ENCODE measurements at regions not wholly inside any gene's neighbourhood (a gene's known extent, or its start where the extent isn't known, plus 50 kb on each side); places are given as distances from the start of the nearest gene placed in this dataset.
"Not testable (repeated sequence)": the region's sequence is repeated elsewhere in the genome, so short reads cannot be mapped to it uniquely, and the experiment has no call there.

GRCh38 chr12:54105809-54106208, 52.2 kb downstream of the HOXC4 start:
- H3K4me3 ChIP-seq; DNase-seq; H3K27ac ChIP-seq; intact Hi-C loops (cut with DNase I); H3K9me3 ChIP-seq; H3K36me3 ChIP-seq; H3K4me1 ChIP-seq; ATAC-seq: not testable (repeated sequence)
- WGBS, 2 donors, result 22 to 30% methylated on average over 2 of the region's 2 CpGs
- H3K27me3 ChIP-seq, result peaks cover 0 to 70% (median 55%) of the 10 kb centered on the region in 7 donors

- peaks cover 0 to 71% (median 55%) of the 10 kb centered on the region in 7 donors for H3K27me3 ChIP-seq
- intact Hi-C loops (cut with DNase I); H3K27ac ChIP-seq; H3K4me3 ChIP-seq; H3K36me3 ChIP-seq; H3K4me1 ChIP-seq; ATAC-seq; H3K9me3 ChIP-seq; DNase-seq: not testable (repeated sequence)
- 1% methylated on average over 28 to 29 of the region's 29 CpGs for WGBS, 2 donors
Measured at GRCh38 chr12:54106252-54106651, 52.6 kb downstream of the HOXC4 start.

GRCh38 chr12:54106803-54107579, 53.4 kb downstream of the HOXC4 start:
- H3K36me3 ChIP-seq; intact Hi-C loops (cut with DNase I); H3K4me3 ChIP-seq; H3K4me1 ChIP-seq; DNase-seq; H3K9me3 ChIP-seq; ATAC-seq; H3K27ac ChIP-seq: not testable (repeated sequence)
- peaks cover 0 to 71% (median 55%) of the 10 kb centered on the region in 7 donors for H3K27me3 ChIP-seq
- 12 to 18% methylated on average over 56 of the region's 56 CpGs for WGBS, 2 donors

GRCh38 chr12:54112336-54112735, 58.7 kb downstream of the HOXC4 start:
- 46 to 64% methylated on average over 6 of the region's 6 CpGs for WGBS, 2 donors
- H3K4me3 ChIP-seq; H3K27ac ChIP-seq; H3K9me3 ChIP-seq; H3K36me3 ChIP-seq; H3K4me1 ChIP-seq; intact Hi-C loops (cut with DNase I); DNase-seq; ATAC-seq: not testable (repeated sequence)
- peaks cover 0 to 76% (median 44%) of the 10 kb centered on the region in 7 donors for H3K27me3 ChIP-seq

GRCh38 chr12:54116055-54116454, 62.4 kb downstream of the HOXC4 start:
- H3K27ac ChIP-seq; ATAC-seq; H3K9me3 ChIP-seq; DNase-seq; H3K36me3 ChIP-seq; intact Hi-C loops (cut with DNase I); H3K4me1 ChIP-seq; H3K4me3 ChIP-seq: not testable (repeated sequence)
- H3K27me3 ChIP-seq, result peaks cover 0 to 79% (median 48%) of the 10 kb centered on the region in 7 donors
- WGBS, 2 donors, result 10 to 11% methylated on average over 6 of the region's 6 CpGs

GRCh38 chr12:54117392-54117791, 63.8 kb downstream of the HOXC4 start:
- H3K9me3 ChIP-seq; H3K27ac ChIP-seq; intact Hi-C loops (cut with DNase I); H3K36me3 ChIP-seq; ATAC-seq; H3K4me1 ChIP-seq; H3K4me3 ChIP-seq; DNase-seq: not testable (repeated sequence)
- H3K27me3 ChIP-seq, result peaks cover 0 to 78% (median 48%) of the 10 kb centered on the region in 7 donors
- 34 to 45% methylated on average over 4 of the region's 4 CpGs for WGBS, 2 donors

- H3K9me3 ChIP-seq; intact Hi-C loops (cut with DNase I); ATAC-seq; H3K4me3 ChIP-seq; H3K36me3 ChIP-seq; DNase-seq; H3K27ac ChIP-seq; H3K4me1 ChIP-seq: not testable (repeated sequence)
- peaks cover 0 to 85% (median 52%) of the 10 kb centered on the region in 7 donors for H3K27me3 ChIP-seq
- WGBS, 2 donors, result 91 to 94% methylated on average over 1 of the region's 1 CpG
Measured at GRCh38 chr12:54119082-54119481, 65.4 kb downstream of the HOXC4 start.

GRCh38 chr12:54123981-54124380, 64.8 kb downstream of the SMUG1 start:
- H3K27ac ChIP-seq; H3K9me3 ChIP-seq; H3K36me3 ChIP-seq; intact Hi-C loops (cut with DNase I); DNase-seq; H3K4me3 ChIP-seq; ATAC-seq: not testable (repeated sequence)
- WGBS, 2 donors, result 13 to 19% methylated on average over 7 of the region's 7 CpGs
- Histone ChIP-seq H3K4me1 (peaks cover 0 to 21% (median 11%) of the 10 kb centered on the region in 9 donors), H3K27me3 (peaks cover 4 to 96% (median 80%) of the 10 kb centered on the region in 7 donors)

- DNase-seq; intact Hi-C loops (cut with DNase I); H3K36me3 ChIP-seq; H3K27ac ChIP-seq; H3K9me3 ChIP-seq: not testable (repeated sequence)
- H3K27me3 ChIP-seq, result peaks cover 4 to 99% (median 84%) of the 10 kb centered on the region in 7 donors
- peaks cover 0 to 21% (median 11%) of the 10 kb centered on the region in 9 donors for H3K4me1 ChIP-seq
- H3K4me3 ChIP-seq, result peak overlapping the region; percentile 33 to 59 (median 56)
- 5 to 8% methylated on average over 9 to 10 of the region's 12 CpGs for WGBS, 2 donors
- peak in 3 of 8 donors; percentile 27 to 50 (median 45) for ATAC-seq
Measured at GRCh38 chr12:54125708-54126028, 63.1 kb downstream of the SMUG1 start.

All from heart right ventricle (tissue), 16 donors.